ENCODE measurements at regions not wholly inside any gene's neighbourhood (a gene's known extent, or its start where the extent isn't known, plus 50 kb on each side); places are given as distances from the start of the nearest gene placed in this dataset.

DNA sequence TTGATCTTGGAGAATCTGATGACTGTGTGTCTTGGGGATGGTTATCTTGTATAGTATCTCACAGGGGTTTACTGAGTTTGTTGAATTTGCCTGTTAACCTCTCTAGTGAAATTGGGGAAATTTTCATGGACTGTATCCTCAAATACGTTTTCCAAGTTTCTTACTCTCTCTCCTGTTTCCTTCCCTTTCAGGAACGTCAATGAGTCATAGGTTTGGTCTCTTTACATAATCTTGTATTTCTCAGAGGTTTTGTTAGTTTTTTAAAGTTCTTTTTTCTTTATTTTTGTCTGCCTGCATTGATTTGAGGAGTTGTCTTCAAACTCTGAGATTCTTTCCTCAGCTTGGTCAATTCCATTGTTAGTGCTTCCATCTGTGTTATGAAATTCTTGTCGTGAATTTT is 227.7 kb upstream of the GPRIN3 start:
- H3K4me3 ChIP-seq (ENCODE audit: control extremely low read depth in 1 of 5, extremely low read depth in 1 of 5, insufficient read depth in 1 of 5, low read depth in 2 of 5, low read length in 4 of 5): no peak overlapping the region
- Mint-ChIP-seq H3K4me3 (no peak overlapping the region), H3K4me1 (no peaks in the 10 kb centered on the region), H3K27me3 (peaks cover 4% of the 10 kb centered on the region), H3K27ac (no peak overlapping the region), H3K9me3 (ENCODE audit: insufficient read depth) (no peaks in the 10 kb centered on the region)
- H3K4me1 ChIP-seq (ENCODE audit: control insufficient read depth in 2 of 2, insufficient read depth in 2 of 2, low read length in 2 of 2): no peaks in the 10 kb centered on the region
- no peaks in the 10 kb centered on the region for H3K36me3 ChIP-seq (replicated peaks in 1 of 2; ENCODE audit: control extremely low read depth in 1 of 2, control insufficient read depth in 1 of 2, extremely low read depth in 1 of 2, insufficient read depth in 2 of 2, low read length in 1 of 2)
- ATAC-seq (ENCODE audit: low read depth) (no peak), DNase-seq (no peak)
- intact Hi-C loops (cut with micrococcal nuclease): no loop called here
- no peak overlapping the region for H3K4me2 ChIP-seq (replicated peaks; ENCODE audit: low read depth, low read length, poor library complexity, severe bottlenecking)
- no peak overlapping the region for H3K9ac ChIP-seq (ENCODE audit: low read length)
- H3K27ac ChIP-seq (ENCODE audit: low read length in 2 of 2): no peak overlapping the region
- ChIA-PET CTCF (no interaction called here), POLR2A (no interaction called here)
- TF ChIP-seq, protein P1, sequence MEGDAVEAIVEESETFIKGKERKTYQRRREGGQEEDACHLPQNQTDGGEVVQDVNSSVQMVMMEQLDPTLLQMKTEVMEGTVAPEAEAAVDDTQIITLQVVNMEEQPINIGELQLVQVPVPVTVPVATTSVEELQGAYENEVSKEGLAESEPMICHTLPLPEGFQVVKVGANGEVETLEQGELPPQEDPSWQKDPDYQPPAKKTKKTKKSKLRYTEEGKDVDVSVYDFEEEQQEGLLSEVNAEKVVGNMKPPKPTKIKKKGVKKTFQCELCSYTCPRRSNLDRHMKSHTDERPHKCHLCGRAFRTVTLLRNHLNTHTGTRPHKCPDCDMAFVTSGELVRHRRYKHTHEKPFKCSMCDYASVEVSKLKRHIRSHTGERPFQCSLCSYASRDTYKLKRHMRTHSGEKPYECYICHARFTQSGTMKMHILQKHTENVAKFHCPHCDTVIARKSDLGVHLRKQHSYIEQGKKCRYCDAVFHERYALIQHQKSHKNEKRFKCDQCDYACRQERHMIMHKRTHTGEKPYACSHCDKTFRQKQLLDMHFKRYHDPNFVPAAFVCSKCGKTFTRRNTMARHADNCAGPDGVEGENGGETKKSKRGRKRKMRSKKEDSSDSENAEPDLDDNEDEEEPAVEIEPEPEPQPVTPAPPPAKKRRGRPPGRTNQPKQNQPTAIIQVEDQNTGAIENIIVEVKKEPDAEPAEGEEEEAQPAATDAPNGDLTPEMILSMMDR (IDR thresholded peaks at IDR 0.05): no peak
- TF ChIP-seq EZH2 (IDR thresholded peaks at IDR 0.05; ENCODE audit: borderline replicate concordance, insufficient read depth, low read depth, low read length, poor library complexity, severe bottlenecking): no peak
- no peaks in the 10 kb centered on the region for H3K27me3 ChIP-seq (replicated peaks in 1 of 4; ENCODE audit: control extremely low read depth in 1 of 4, control insufficient read depth in 3 of 4, insufficient read depth in 4 of 4, low read length in 3 of 4)
- H3K9me3 ChIP-seq (ENCODE audit: control extremely low read depth in 1 of 3, control insufficient read depth in 2 of 3, insufficient read depth in 1 of 3, low read length in 2 of 3): peaks cover 0 to 3% (median 0%) of the 10 kb centered on the region in 3 donors
- no peaks in the 10 kb centered on the region for H4K20me1 ChIP-seq (ENCODE audit: control insufficient read depth, insufficient read depth, low read length, poor library complexity, severe bottlenecking)
- no CpG with 5 or more reads among the region's 3 CpGs for WGBS (ENCODE audit: insufficient coverage)
- no peak overlapping the region for H2AFZ ChIP-seq (ENCODE audit: insufficient read depth, low read depth, low read length, poor library complexity, severe bottlenecking)
- no peaks in the 10 kb centered on the region for H3K79me2 ChIP-seq (ENCODE audit: control insufficient read depth, insufficient read depth, low read length)

DNA sequence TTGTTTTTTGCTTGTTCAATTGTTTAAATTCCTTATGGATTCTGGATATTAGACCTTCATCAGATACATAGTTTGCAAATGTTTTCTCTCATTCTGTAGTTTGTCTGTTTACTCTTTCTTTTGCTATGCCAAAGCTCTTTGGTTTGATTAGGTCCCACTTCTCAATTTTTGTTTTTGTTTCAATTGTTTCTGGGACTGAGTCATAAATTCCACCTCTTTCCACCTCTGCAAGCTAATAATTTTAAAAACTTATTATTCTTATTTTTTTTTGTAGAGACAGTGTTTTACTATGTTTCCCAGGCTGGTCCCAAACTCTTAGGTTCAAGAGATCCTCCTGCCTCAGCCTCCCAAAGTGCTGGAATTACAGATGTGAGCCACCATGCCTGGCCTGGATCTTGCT is 226.8 kb upstream of the GPRIN3 start:
- Histone ChIP-seq H4K20me1 (ENCODE audit: control insufficient read depth, insufficient read depth, low read length, poor library complexity, severe bottlenecking) (no peaks in the 10 kb centered on the region), H3K27ac (ENCODE audit: low read length in 2 of 2) (no peak overlapping the region), H2AFZ (ENCODE audit: insufficient read depth, low read depth, low read length, poor library complexity, severe bottlenecking) (no peak overlapping the region), H3K9me3 (ENCODE audit: control extremely low read depth in 1 of 3, control insufficient read depth in 2 of 3, insufficient read depth in 1 of 3, low read length in 2 of 3) (peaks cover 0 to 3% (median 0%) of the 10 kb centered on the region in 3 donors), H3K27me3 (replicated peaks in 1 of 4; ENCODE audit: control extremely low read depth in 1 of 4, control insufficient read depth in 3 of 4, insufficient read depth in 4 of 4, low read length in 3 of 4) (no peaks in the 10 kb centered on the region), H3K9ac (ENCODE audit: low read length) (no peak overlapping the region), H3K4me2 (replicated peaks; ENCODE audit: low read depth, low read length, poor library complexity, severe bottlenecking) (no peak overlapping the region), H3K36me3 (replicated peaks in 1 of 2; ENCODE audit: control extremely low read depth in 1 of 2, control insufficient read depth in 1 of 2, extremely low read depth in 1 of 2, insufficient read depth in 2 of 2, low read length in 1 of 2) (no peaks in the 10 kb centered on the region), H3K79me2 (ENCODE audit: control insufficient read depth, insufficient read depth, low read length) (no peaks in the 10 kb centered on the region), H3K4me3 (ENCODE audit: control extremely low read depth in 1 of 5, extremely low read depth in 1 of 5, insufficient read depth in 1 of 5, low read depth in 2 of 5, low read length in 4 of 5) (no peak overlapping the region), H3K4me1 (ENCODE audit: control insufficient read depth in 2 of 2, insufficient read depth in 2 of 2, low read length in 2 of 2) (no peaks in the 10 kb centered on the region)
- Mint-ChIP-seq H3K4me3 (no peak overlapping the region), H3K9me3 (ENCODE audit: insufficient read depth) (no peaks in the 10 kb centered on the region), H3K27me3 (peaks cover 4% of the 10 kb centered on the region), H3K4me1 (no peaks in the 10 kb centered on the region), H3K27ac (no peak overlapping the region)
- no peak for ATAC-seq (ENCODE audit: low read depth)
- TF ChIP-seq, protein P1 (IDR thresholded peaks at IDR 0.05): no peak
- TF ChIP-seq EZH2 (IDR thresholded peaks at IDR 0.05; ENCODE audit: borderline replicate concordance, insufficient read depth, low read depth, low read length, poor library complexity, severe bottlenecking): no peak
- intact Hi-C loops (cut with micrococcal nuclease): no loop called here
- no peak for DNase-seq
- CTCF ChIA-PET: no interaction called here
- POLR2A ChIA-PET: no interaction called here
